ENCODE measurements at regions not wholly inside any gene's neighbourhood (a gene's known extent, or its start where the extent isn't known, plus 50 kb on each side); places are given as distances from the start of the nearest gene placed in this dataset.

- Histone ChIP-seq H3K36me3 (ENCODE audit: control insufficient read depth, insufficient read depth, low read length) (no peaks in the 10 kb centered on the region; the same call in 1 of the 2 replicates), H3K27me3 (ENCODE audit: control insufficient read depth, insufficient read depth, low read length) (no peaks in the 10 kb centered on the region), H3K4me1 (ENCODE audit: control insufficient read depth, insufficient read depth, low read length) (no peaks in the 10 kb centered on the region), H3K27ac (ENCODE audit: low read length) (no peak overlapping the region), H3K4me3 (ENCODE audit: low read depth in 2 of 2, low read length in 2 of 2) (no peak overlapping the region), H3K9me3 (ENCODE audit: control insufficient read depth, insufficient read depth, low read depth, low read length) (no peaks in the 10 kb centered on the region)
- TF ChIP-seq POLR2AphosphoS5 (IDR thresholded peaks at IDR 0.05; ENCODE audit: low read depth, low read length) (no peak), SIN3A (IDR thresholded peaks at IDR 0.05; ENCODE audit: borderline replicate concordance, insufficient read depth, low read depth, low read length) (no peak), CTCF (IDR thresholded peaks at IDR 0.05) (no peak), REST (IDR thresholded peaks at IDR 0.05; ENCODE audit: insufficient read depth in 1 of 2, low read depth in 2 of 2, low read length in 1 of 2) (no peak), TCF7L2 (IDR thresholded peaks at IDR 0.05; ENCODE audit: low read depth, low read length) (no peak)
- ChIA-PET POLR2A (no interaction called here), CTCF (no interaction called here)
- BruUV-seq (replicated peaks), result no TSS peak
- ATAC-seq (no peak), DNase-seq (ENCODE audit: low read depth, low spot score) (no peak)
- intact Hi-C loops (cut with micrococcal nuclease; ENCODE audit: unreplicated experiment), result no loop called here
- in situ Hi-C loops (cut with HindIII; ENCODE audit: low pct_unique_long_range_greater_than_20kb, low sequenced_read_pairs), result no loop called here
Measured at GRCh38 chr1:81071072-81071858, 729.5 kb upstream of the ADGRL2 start.

- Histone ChIP-seq H3K36me3 (ENCODE audit: control insufficient read depth, insufficient read depth, low read length) (no peaks in the 10 kb centered on the region; the same call in 1 of the 2 replicates), H3K4me3 (ENCODE audit: low read depth in 2 of 2, low read length in 2 of 2) (no peak overlapping the region), H3K27me3 (ENCODE audit: control insufficient read depth, insufficient read depth, low read length) (no peaks in the 10 kb centered on the region), H3K4me1 (ENCODE audit: control insufficient read depth, insufficient read depth, low read length) (no peaks in the 10 kb centered on the region), H3K9me3 (ENCODE audit: control insufficient read depth, insufficient read depth, low read depth, low read length) (no peaks in the 10 kb centered on the region), H3K27ac (ENCODE audit: low read length) (no peak overlapping the region)
- no peak for TF ChIP-seq CTCF (IDR thresholded peaks at IDR 0.05)
- TF ChIP-seq SIN3A (IDR thresholded peaks at IDR 0.05; ENCODE audit: borderline replicate concordance, insufficient read depth, low read depth, low read length), result no peak
- TF ChIP-seq POLR2AphosphoS5 (IDR thresholded peaks at IDR 0.05; ENCODE audit: low read depth, low read length), result no peak
- no peak for TF ChIP-seq REST (IDR thresholded peaks at IDR 0.05; ENCODE audit: insufficient read depth in 1 of 2, low read depth in 2 of 2, low read length in 1 of 2)
- no peak for TF ChIP-seq TCF7L2 (IDR thresholded peaks at IDR 0.05; ENCODE audit: low read depth, low read length)
- ATAC-seq (no peak), DNase-seq (ENCODE audit: low read depth, low spot score) (no peak)
- intact Hi-C loops (cut with micrococcal nuclease; ENCODE audit: unreplicated experiment), result no loop called here
- BruUV-seq (replicated peaks), result no TSS peak
- ChIA-PET POLR2A (no interaction called here), CTCF (no interaction called here)
- in situ Hi-C loops (cut with HindIII; ENCODE audit: low pct_unique_long_range_greater_than_20kb, low sequenced_read_pairs), result no loop called here
Measured at GRCh38 chr1:81069856-81070255, 730.9 kb upstream of the ADGRL2 start.

Measured in Panc1 (cell line).